ENCODE measurements at regions not wholly inside any gene's neighbourhood (a gene's known extent, or its start where the extent isn't known, plus 50 kb on each side); places are given as distances from the start of the nearest gene placed in this dataset.
"Not testable (repeated sequence)": the region's sequence is repeated elsewhere in the genome, so short reads cannot be mapped to it uniquely, and the experiment has no call there.

DNA sequence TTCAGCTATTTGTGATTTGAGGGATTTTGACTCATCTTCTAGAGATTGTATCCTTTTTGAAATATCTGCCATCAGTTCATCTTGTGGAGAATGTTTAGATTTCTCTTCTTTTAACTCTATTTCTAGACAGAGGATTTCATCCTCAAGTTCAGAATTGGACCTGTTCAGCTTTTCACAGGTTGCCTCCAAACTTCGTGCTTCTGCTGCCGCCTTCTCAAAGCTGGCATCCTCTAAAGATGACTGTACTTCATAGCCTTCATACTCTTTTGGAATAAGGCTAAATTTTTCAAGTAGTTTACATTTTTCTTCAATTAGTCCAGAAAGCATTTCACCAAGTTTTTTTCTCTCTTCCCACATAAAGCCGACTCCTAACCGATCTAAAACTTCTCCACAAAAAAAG lies 531.9 kb downstream of the STK39 start:
- TF ChIP-seq, protein P1, sequence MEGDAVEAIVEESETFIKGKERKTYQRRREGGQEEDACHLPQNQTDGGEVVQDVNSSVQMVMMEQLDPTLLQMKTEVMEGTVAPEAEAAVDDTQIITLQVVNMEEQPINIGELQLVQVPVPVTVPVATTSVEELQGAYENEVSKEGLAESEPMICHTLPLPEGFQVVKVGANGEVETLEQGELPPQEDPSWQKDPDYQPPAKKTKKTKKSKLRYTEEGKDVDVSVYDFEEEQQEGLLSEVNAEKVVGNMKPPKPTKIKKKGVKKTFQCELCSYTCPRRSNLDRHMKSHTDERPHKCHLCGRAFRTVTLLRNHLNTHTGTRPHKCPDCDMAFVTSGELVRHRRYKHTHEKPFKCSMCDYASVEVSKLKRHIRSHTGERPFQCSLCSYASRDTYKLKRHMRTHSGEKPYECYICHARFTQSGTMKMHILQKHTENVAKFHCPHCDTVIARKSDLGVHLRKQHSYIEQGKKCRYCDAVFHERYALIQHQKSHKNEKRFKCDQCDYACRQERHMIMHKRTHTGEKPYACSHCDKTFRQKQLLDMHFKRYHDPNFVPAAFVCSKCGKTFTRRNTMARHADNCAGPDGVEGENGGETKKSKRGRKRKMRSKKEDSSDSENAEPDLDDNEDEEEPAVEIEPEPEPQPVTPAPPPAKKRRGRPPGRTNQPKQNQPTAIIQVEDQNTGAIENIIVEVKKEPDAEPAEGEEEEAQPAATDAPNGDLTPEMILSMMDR (IDR thresholded peaks at IDR 0.05): not testable (repeated sequence)
- not testable (repeated sequence) for TF ChIP-seq POLR2AphosphoS5, POLR2A (IDR thresholded peaks at IDR 0.05)
